ENCODE measurements at regions not wholly inside any gene's neighbourhood (a gene's known extent, or its start where the extent isn't known, plus 50 kb on each side); places are given as distances from the start of the nearest gene placed in this dataset.

GRCh38 chr4:179618966-179619365 lies 2176.7 kb upstream of the AGA start:
- H3K27me3 ChIP-seq (replicated peaks in 1 of 2; ENCODE audit: control insufficient read depth in 2 of 2, extremely low read depth in 1 of 2, insufficient read depth in 2 of 2, low read length in 1 of 2), result no peaks in the 10 kb centered on the region
- Mint-ChIP-seq H3K4me3 (no peak overlapping the region), H3K36me3 (no peaks in the 10 kb centered on the region), H3K27me3 (no peaks in the 10 kb centered on the region), H3K4me1 (no peaks in the 10 kb centered on the region), H3K9me3 (peaks cover 4 to 6% (median 5%) of the 10 kb centered on the region in 3 donors), H3K27ac (no peak overlapping the region)
- no peaks in the 10 kb centered on the region for H3K36me3 ChIP-seq (ENCODE audit: control insufficient read depth in 2 of 2, extremely low read depth in 1 of 2, insufficient read depth in 1 of 2, low read length in 1 of 2)
- DNase-seq (no peak), ATAC-seq (replicated peaks in 1 of 4) (no peak)
- H3K4me3 ChIP-seq (ENCODE audit: control insufficient read depth in 1 of 2, extremely low read depth in 1 of 2, low read length in 1 of 2), result no peak overlapping the region
- WGBS (ENCODE audit: insufficient coverage), result no CpG with 5 or more reads among the region's 1 CpG
- CTCF ChIA-PET, result no interaction called here
- POLR2A ChIA-PET, result no interaction called here
- no peaks in the 10 kb centered on the region for H3K4me1 ChIP-seq (ENCODE audit: control insufficient read depth in 1 of 2, extremely low read depth in 1 of 2, insufficient read depth in 2 of 2, low read length in 2 of 2)
- H3K27ac ChIP-seq (ENCODE audit: low read length), result no peak overlapping the region
- no peaks in the 10 kb centered on the region for H3K9me3 ChIP-seq

DNA sequence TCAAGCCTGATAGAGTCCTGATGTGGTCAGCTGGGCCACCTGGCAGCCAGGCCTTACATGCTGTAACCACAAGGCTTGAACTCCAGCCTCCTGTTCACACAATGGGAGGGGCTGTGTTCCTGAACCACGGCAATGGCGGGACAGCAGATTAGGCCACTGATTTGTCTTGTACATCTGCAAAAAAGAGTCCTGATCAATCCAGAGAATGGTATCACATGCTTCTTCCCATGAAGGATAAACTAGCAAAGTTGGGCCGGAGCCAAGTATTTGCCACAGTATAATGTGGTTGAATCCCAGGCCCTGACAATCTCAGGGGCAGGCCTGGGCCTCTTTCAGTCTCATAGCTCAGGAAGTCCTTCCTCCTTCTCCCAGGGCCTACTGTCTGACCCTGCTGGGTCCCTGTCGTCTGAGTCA lies 2182.5 kb upstream of the AGA start:
- Histone ChIP-seq H3K9me3 (no peaks in the 10 kb centered on the region), H3K4me3 (ENCODE audit: control insufficient read depth in 1 of 2, extremely low read depth in 1 of 2, low read length in 1 of 2) (no peak overlapping the region), H3K36me3 (ENCODE audit: control insufficient read depth in 2 of 2, extremely low read depth in 1 of 2, insufficient read depth in 1 of 2, low read length in 1 of 2) (no peaks in the 10 kb centered on the region), H3K27ac (ENCODE audit: low read length) (no peak overlapping the region), H3K27me3 (replicated peaks in 1 of 2; ENCODE audit: control insufficient read depth in 2 of 2, extremely low read depth in 1 of 2, insufficient read depth in 2 of 2, low read length in 1 of 2) (no peaks in the 10 kb centered on the region), H3K4me1 (ENCODE audit: control insufficient read depth in 1 of 2, extremely low read depth in 1 of 2, insufficient read depth in 2 of 2, low read length in 2 of 2) (no peaks in the 10 kb centered on the region)
- no peaks in the 10 kb centered on the region for H3K27me3 Mint-ChIP-seq
- no peak overlapping the region for H3K27ac Mint-ChIP-seq
- no peaks in the 10 kb centered on the region for H3K36me3 Mint-ChIP-seq
- CTCF ChIA-PET, result no interaction called here
- H3K9me3 Mint-ChIP-seq, result peaks cover 0 to 2% (median 0%) of the 10 kb centered on the region in 3 donors
- no peaks in the 10 kb centered on the region for H3K4me1 Mint-ChIP-seq
- WGBS (ENCODE audit: insufficient coverage), result 39% methylated on average over 3 of the region's 4 CpGs
- POLR2A ChIA-PET, result no interaction called here
- H3K4me3 Mint-ChIP-seq, result no peak overlapping the region
- ATAC-seq (replicated peaks in 1 of 4) (no peak), DNase-seq (no peak)

DNA sequence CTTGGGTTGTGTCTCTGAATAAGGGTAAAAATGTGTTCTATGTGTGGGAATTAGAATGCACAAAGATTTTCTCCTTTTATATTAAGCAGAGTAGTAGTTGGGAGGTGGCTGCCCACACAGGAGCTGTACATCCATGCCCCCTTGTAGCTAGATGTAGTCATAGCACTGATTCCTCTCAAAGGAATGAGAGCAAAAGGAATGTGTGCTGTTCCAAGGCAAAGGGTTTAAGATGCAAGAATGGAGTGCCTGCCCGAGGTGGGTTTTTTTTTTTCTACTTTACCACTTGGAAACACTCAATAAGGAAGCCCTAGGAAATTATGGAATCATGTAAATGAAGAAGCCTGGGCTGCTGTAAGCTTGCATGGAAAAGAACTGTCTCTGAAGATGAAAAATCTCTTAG lies 2183.2 kb upstream of the AGA start:
- no CpG with 5 or more reads among the region's 1 CpG for WGBS (ENCODE audit: insufficient coverage)
- DNase-seq (no peak), ATAC-seq (replicated peaks in 1 of 4) (no peak)
- Mint-ChIP-seq H3K36me3 (no peaks in the 10 kb centered on the region), H3K9me3 (peaks cover 0 to 2% (median 0%) of the 10 kb centered on the region in 3 donors), H3K27ac (no peak overlapping the region), H3K27me3 (no peaks in the 10 kb centered on the region), H3K4me1 (no peaks in the 10 kb centered on the region), H3K4me3 (no peak overlapping the region)
- H3K9me3 ChIP-seq, result no peaks in the 10 kb centered on the region
- no peaks in the 10 kb centered on the region for H3K4me1 ChIP-seq (ENCODE audit: control insufficient read depth in 1 of 2, extremely low read depth in 1 of 2, insufficient read depth in 2 of 2, low read length in 2 of 2)
- POLR2A ChIA-PET, result interaction anchor here in 1 of 2 donors (0.7 kb wide), 1 partner anchor 512 kb away, joined by 4 read pairs; no protein-coding TSS in a partner anchor
- no peak overlapping the region for H3K27ac ChIP-seq (ENCODE audit: low read length)
- H3K4me3 ChIP-seq (ENCODE audit: control insufficient read depth in 1 of 2, extremely low read depth in 1 of 2, low read length in 1 of 2), result no peak overlapping the region
- H3K27me3 ChIP-seq (replicated peaks in 1 of 2; ENCODE audit: control insufficient read depth in 2 of 2, extremely low read depth in 1 of 2, insufficient read depth in 2 of 2, low read length in 1 of 2), result no peaks in the 10 kb centered on the region
- no peaks in the 10 kb centered on the region for H3K36me3 ChIP-seq (ENCODE audit: control insufficient read depth in 2 of 2, extremely low read depth in 1 of 2, insufficient read depth in 1 of 2, low read length in 1 of 2)
- CTCF ChIA-PET, result no interaction called here

DNA sequence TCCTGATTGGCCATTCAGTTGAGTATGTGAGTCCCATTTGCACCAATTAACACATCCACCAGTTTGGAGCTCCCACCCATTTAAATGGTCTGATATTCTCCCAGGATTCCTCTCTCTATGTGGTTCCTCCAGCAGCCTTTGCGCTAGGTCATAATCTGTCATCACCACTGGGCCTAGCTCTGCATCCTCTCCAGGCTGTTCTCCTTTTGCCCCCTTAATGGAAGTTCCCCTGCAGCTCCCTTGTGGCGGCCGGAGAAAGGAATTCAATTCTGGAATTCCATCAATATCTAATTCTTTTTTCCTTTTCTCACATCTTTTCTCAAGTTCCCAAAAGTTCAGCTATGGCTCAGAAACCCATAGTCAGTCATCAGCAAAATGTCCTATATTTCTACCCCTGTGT lies 2184.4 kb upstream of the AGA start:
- POLR2A ChIA-PET, result no interaction called here
- Mint-ChIP-seq H3K4me3 (no peak overlapping the region), H3K36me3 (no peaks in the 10 kb centered on the region), H3K27me3 (no peaks in the 10 kb centered on the region), H3K9me3 (peaks cover 0 to 2% (median 0%) of the 10 kb centered on the region in 3 donors), H3K4me1 (no peaks in the 10 kb centered on the region), H3K27ac (no peak overlapping the region)
- 100% methylated on average over 1 of the region's 3 CpGs for WGBS (ENCODE audit: insufficient coverage)
- CTCF ChIA-PET, result no interaction called here
- H3K4me1 ChIP-seq (ENCODE audit: control insufficient read depth in 1 of 2, extremely low read depth in 1 of 2, insufficient read depth in 2 of 2, low read length in 2 of 2), result no peaks in the 10 kb centered on the region
- no peaks in the 10 kb centered on the region for H3K36me3 ChIP-seq (ENCODE audit: control insufficient read depth in 2 of 2, extremely low read depth in 1 of 2, insufficient read depth in 1 of 2, low read length in 1 of 2)
- ATAC-seq (replicated peaks in 1 of 4) (no peak), DNase-seq (no peak)
- no peak overlapping the region for H3K4me3 ChIP-seq (ENCODE audit: control insufficient read depth in 1 of 2, extremely low read depth in 1 of 2, low read length in 1 of 2)
- H3K9me3 ChIP-seq, result no peaks in the 10 kb centered on the region
- no peaks in the 10 kb centered on the region for H3K27me3 ChIP-seq (replicated peaks in 1 of 2; ENCODE audit: control insufficient read depth in 2 of 2, extremely low read depth in 1 of 2, insufficient read depth in 2 of 2, low read length in 1 of 2)
- H3K27ac ChIP-seq (ENCODE audit: low read length), result no peak overlapping the region

- Histone ChIP-seq H3K9me3 (no peaks in the 10 kb centered on the region), H3K4me1 (ENCODE audit: control insufficient read depth in 1 of 2, extremely low read depth in 1 of 2, insufficient read depth in 2 of 2, low read length in 2 of 2) (no peaks in the 10 kb centered on the region), H3K36me3 (ENCODE audit: control insufficient read depth in 2 of 2, extremely low read depth in 1 of 2, insufficient read depth in 1 of 2, low read length in 1 of 2) (no peaks in the 10 kb centered on the region), H3K27ac (ENCODE audit: low read length) (no peak overlapping the region), H3K27me3 (replicated peaks in 1 of 2; ENCODE audit: control insufficient read depth in 2 of 2, extremely low read depth in 1 of 2, insufficient read depth in 2 of 2, low read length in 1 of 2) (no peaks in the 10 kb centered on the region), H3K4me3 (ENCODE audit: control insufficient read depth in 1 of 2, extremely low read depth in 1 of 2, low read length in 1 of 2) (no peak overlapping the region)
- Mint-ChIP-seq H3K4me3 (no peak overlapping the region), H3K36me3 (no peaks in the 10 kb centered on the region), H3K27ac (no peak overlapping the region), H3K27me3 (no peaks in the 10 kb centered on the region), H3K9me3 (peaks cover 2 to 7% (median 4%) of the 10 kb centered on the region in 3 donors), H3K4me1 (no peaks in the 10 kb centered on the region)
- DNase-seq (no peak), ATAC-seq (replicated peaks in 1 of 4) (no peak)
- CTCF ChIA-PET, result no interaction called here
- POLR2A ChIA-PET, result no interaction called here
Observed at GRCh38 chr4:179631321-179631720, 2189.1 kb upstream of the AGA start.

GRCh38 chr4:179634862-179635261 lies 2192.6 kb upstream of the AGA start:
- peaks cover 2 to 7% (median 4%) of the 10 kb centered on the region in 3 donors for H3K9me3 Mint-ChIP-seq
- no peaks in the 10 kb centered on the region for H3K4me1 Mint-ChIP-seq
- Histone ChIP-seq H3K27me3 (replicated peaks in 1 of 2; ENCODE audit: control insufficient read depth in 2 of 2, extremely low read depth in 1 of 2, insufficient read depth in 2 of 2, low read length in 1 of 2) (no peaks in the 10 kb centered on the region), H3K4me1 (ENCODE audit: control insufficient read depth in 1 of 2, extremely low read depth in 1 of 2, insufficient read depth in 2 of 2, low read length in 2 of 2) (no peaks in the 10 kb centered on the region), H3K27ac (ENCODE audit: low read length) (no peak overlapping the region), H3K4me3 (ENCODE audit: control insufficient read depth in 1 of 2, extremely low read depth in 1 of 2, low read length in 1 of 2) (no peak overlapping the region), H3K36me3 (ENCODE audit: control insufficient read depth in 2 of 2, extremely low read depth in 1 of 2, insufficient read depth in 1 of 2, low read length in 1 of 2) (no peaks in the 10 kb centered on the region), H3K9me3 (no peaks in the 10 kb centered on the region)
- WGBS (ENCODE audit: insufficient coverage), result 20% methylated on average over 1 of the region's 3 CpGs
- POLR2A ChIA-PET, result no interaction called here
- H3K27me3 Mint-ChIP-seq, result no peaks in the 10 kb centered on the region
- no peak overlapping the region for H3K4me3 Mint-ChIP-seq
- CTCF ChIA-PET, result no interaction called here
- no peak for ATAC-seq (replicated peaks in 1 of 4)
- H3K36me3 Mint-ChIP-seq, result no peaks in the 10 kb centered on the region
- H3K27ac Mint-ChIP-seq, result no peak overlapping the region
- no peak for DNase-seq

- Mint-ChIP-seq H3K36me3 (no peaks in the 10 kb centered on the region), H3K27me3 (no peaks in the 10 kb centered on the region), H3K4me3 (no peak overlapping the region), H3K9me3 (peaks cover 14 to 25% (median 24%) of the 10 kb centered on the region in 3 donors), H3K4me1 (no peaks in the 10 kb centered on the region), H3K27ac (no peak overlapping the region)
- ChIA-PET POLR2A (no interaction called here), CTCF (no interaction called here)
- no peak overlapping the region for H3K4me3 ChIP-seq (ENCODE audit: control insufficient read depth in 1 of 2, extremely low read depth in 1 of 2, low read length in 1 of 2)
- no peaks in the 10 kb centered on the region for H3K9me3 ChIP-seq
- no peaks in the 10 kb centered on the region for H3K27me3 ChIP-seq (replicated peaks in 1 of 2; ENCODE audit: control insufficient read depth in 2 of 2, extremely low read depth in 1 of 2, insufficient read depth in 2 of 2, low read length in 1 of 2)
- no peaks in the 10 kb centered on the region for H3K4me1 ChIP-seq (ENCODE audit: control insufficient read depth in 1 of 2, extremely low read depth in 1 of 2, insufficient read depth in 2 of 2, low read length in 2 of 2)
- DNase-seq (no peak), ATAC-seq (replicated peaks in 1 of 4) (no peak)
- no peak overlapping the region for H3K27ac ChIP-seq (ENCODE audit: low read length)
- H3K36me3 ChIP-seq (ENCODE audit: control insufficient read depth in 2 of 2, extremely low read depth in 1 of 2, insufficient read depth in 1 of 2, low read length in 1 of 2), result no peaks in the 10 kb centered on the region
Observed at GRCh38 chr4:179662522-179662921, 2220.3 kb upstream of the AGA start.
